NK-92 treated with Interleukin-12 subunit alpha and Interleukin-12 subunit beta, amount 100 ng/mL, for 24 hours (cell line): ENCODE measurements at regions not wholly inside any gene's neighbourhood (a gene's known extent, or its start where the extent isn't known, plus 50 kb on each side); places are given as distances from the start of the nearest gene placed in this dataset.
"Not testable (repeated sequence)": the region's sequence is repeated elsewhere in the genome, so short reads cannot be mapped to it uniquely, and the experiment has no call there.

Source experiments
- DNase-seq: peaks from one replicate; lab custom pipeline; 2025; lab: John Stamatoyannopoulos, UW

- no peak for DNase-seq
Observed at GRCh38 chr18:40148960-40149359, 1806.1 kb upstream of the PIK3C3 start.

GRCh38 chr18:40133253-40133652, 1821.8 kb upstream of the PIK3C3 start:
- no peak for DNase-seq

- not testable (repeated sequence) for DNase-seq
Observed at GRCh38 chr18:40132438-40132837, 1822.6 kb upstream of the PIK3C3 start.

- DNase-seq = no peak
Observed at GRCh38 chr18:40124107-40124506, 1830.9 kb upstream of the PIK3C3 start.

- DNase-seq = no peak
Observed at GRCh38 chr18:40120796-40121391, 1834.1 kb upstream of the PIK3C3 start.

GRCh38 chr18:40120356-40120755, 1834.7 kb upstream of the PIK3C3 start:
- no peak for DNase-seq

GRCh38 chr18:40119581-40119980, 1835.5 kb upstream of the PIK3C3 start:
- not testable (repeated sequence) for DNase-seq

- DNase-seq = no peak
Observed at GRCh38 chr18:40110455-40110854, 1844.6 kb upstream of the PIK3C3 start.

GRCh38 chr18:40109252-40110049, 1845.6 kb upstream of the PIK3C3 start:
- no peak for DNase-seq

- DNase-seq = no peak
Observed at GRCh38 chr18:40108596-40108995, 1846.4 kb upstream of the PIK3C3 start.

- no peak for DNase-seq
Observed at GRCh38 chr18:40102903-40103302, 1852.1 kb upstream of the PIK3C3 start.

- no peak for DNase-seq
Observed at GRCh38 chr18:40099641-40100040, 1855.4 kb upstream of the PIK3C3 start.

GRCh38 chr18:40096675-40097074, 1858.4 kb upstream of the PIK3C3 start:
- DNase-seq = no peak

- no peak for DNase-seq
Observed at GRCh38 chr18:40094441-40094840, 1860.6 kb upstream of the PIK3C3 start.

GRCh38 chr18:40088130-40088529, 1866.9 kb upstream of the PIK3C3 start:
- DNase-seq = no peak

GRCh38 chr18:40079786-40080185, 1875.2 kb upstream of the PIK3C3 start:
- DNase-seq = no peak

GRCh38 chr18:40075616-40076015, 1879.4 kb upstream of the PIK3C3 start:
- DNase-seq = no peak

- DNase-seq = no peak
Observed at GRCh38 chr18:40072761-40073160, 1882.3 kb upstream of the PIK3C3 start.

GRCh38 chr18:40066368-40066767, 1888.7 kb upstream of the PIK3C3 start:
- no peak for DNase-seq

GRCh38 chr18:40063488-40063887, 1891.5 kb upstream of the PIK3C3 start:
- DNase-seq = no peak

GRCh38 chr18:40061086-40061485, 1893.9 kb upstream of the PIK3C3 start:
- no peak for DNase-seq

GRCh38 chr18:40060562-40060961, 1894.5 kb upstream of the PIK3C3 start:
- no peak for DNase-seq

- DNase-seq = no peak
Observed at GRCh38 chr18:40058811-40059570, 1896.0 kb upstream of the PIK3C3 start.
